Esophagus muscularis mucosa (tissue), 4 donors: ENCODE measurements at regions not wholly inside any gene's neighbourhood (a gene's known extent, or its start where the extent isn't known, plus 50 kb on each side); places are given as distances from the start of the nearest gene placed in this dataset.

Source experiments
- CTCF ChIP-seq, 3 experiments: fragments of 200-600 bp in 2 of 3; fragments of 450-650 bp in 1 of 3; sonication (generic) in 2 of 3; IDR thresholded peaks; one replicate each; pipeline ENCODE4 v1.5.1; 2017 to 2019; ENCODE audit warnings: antibody characterized with exemption in 3 of 3, mild to moderate bottlenecking in 2 of 3, moderate library complexity in 1 of 3
- EP300 ChIP-seq: sonication (generic); formaldehyde crosslinking; IDR thresholded peaks from one replicate; pipeline ENCODE4 v1.6.1; 2017; ENCODE audit warnings: antibody characterized with exemption
- POLR2A ChIP-seq: fragments of 450-650 bp; IDR thresholded peaks from one replicate; pipeline ENCODE4 v1.6.1; 2017; ENCODE audit warnings: antibody characterized with exemption, moderate library complexity, mild to moderate bottlenecking, low read depth
- POLR2AphosphoS5 ChIP-seq, 2 donors: sonication (generic); formaldehyde crosslinking; IDR thresholded peaks; one replicate each; pipeline ENCODE4 v1.6.1; 2017; ENCODE audit warnings: antibody characterized with exemption in 2 of 2

GRCh38 chr13:22082030-22082429 is 411.2 kb downstream of the FGF9 start:
- TF ChIP-seq CTCF (IDR thresholded peaks at IDR 0.05) = no peak
- no peak for TF ChIP-seq POLR2A
- TF ChIP-seq EP300 = no peak
- TF ChIP-seq POLR2AphosphoS5 (IDR thresholded peaks at IDR 0.05) = no peak
